SK-N-SH treated with all-trans-retinoic acid at 6 μM for 48 hours (cell line): ENCODE measurements at regions not wholly inside any gene's neighbourhood (a gene's known extent, or its start where the extent isn't known, plus 50 kb on each side); places are given as distances from the start of the nearest gene placed in this dataset.

Source experiments
- ATAC-seq: fragments of 200-7000 bp; cut with Tn5 transposase; 3 replicates; pipeline ENCODE4 v1.9.1; 2020; ENCODE audit warnings: mild to moderate bottlenecking, moderate library complexity
- ARNTL ChIP-seq: fragments of 450-650 bp; formaldehyde crosslinking; IDR thresholded peaks from 2 replicates; pipeline ENCODE4 v1.5.0; 2020; ENCODE audit warnings: low read depth, mild to moderate bottlenecking, moderate library complexity, borderline replicate concordance
- BACH2 ChIP-seq: fragments of 250-450 bp; sonication (Bioruptor Pico); IDR thresholded peaks from 2 replicates; pipeline ENCODE4 v1.9.0; 2021; ENCODE audit warnings: mild to moderate bottlenecking, borderline replicate concordance
- CREB5 ChIP-seq: fragments of 250-450 bp; sonication (Bioruptor Pico); IDR thresholded peaks from 2 replicates; pipeline ENCODE4 v1.5.1; 2020; ENCODE audit warnings: low read depth, mild to moderate bottlenecking, moderate library complexity
- CSDC2 ChIP-seq: fragments of 250-450 bp; sonication (Bioruptor Pico); IDR thresholded peaks from 2 replicates; pipeline ENCODE4 v1.5.0; 2020; ENCODE audit warnings: mild to moderate bottlenecking, moderate library complexity
- GLIS3 ChIP-seq: fragments of 250-450 bp; sonication (Bioruptor Pico); IDR thresholded peaks from 2 replicates; pipeline ENCODE4 v1.5.0; 2020; ENCODE audit warnings: mild to moderate bottlenecking, moderate library complexity
- ISL1 ChIP-seq: fragments of 250-450 bp; sonication (Bioruptor Pico); IDR thresholded peaks from 2 replicates; pipeline ENCODE4 v2.1.2; 2022; ENCODE audit warnings: mild to moderate bottlenecking, moderate library complexity
- OSR1 ChIP-seq: fragments of 250-450 bp; sonication (Bioruptor Pico); IDR thresholded peaks from 2 replicates; pipeline ENCODE4 v1.8.0; 2022; ENCODE audit warnings: moderate library complexity, mild to moderate bottlenecking, inconsistent platforms
- RARB ChIP-seq: fragments of 250-450 bp; sonication (Bioruptor Pico); IDR thresholded peaks from 2 replicates; pipeline ENCODE4 v1.8.0; 2021; ENCODE audit warnings: mild to moderate bottlenecking, moderate library complexity
- SNAI2 ChIP-seq: fragments of 250-450 bp; sonication (Bioruptor Pico); IDR thresholded peaks from 2 replicates; pipeline ENCODE4 v1.5.0; 2020; ENCODE audit warnings: mild to moderate bottlenecking, moderate library complexity
- TCF4 ChIP-seq: fragments of 250-450 bp; sonication (Bioruptor Pico); IDR thresholded peaks from 2 replicates; pipeline ENCODE4 v1.8.0; 2021; ENCODE audit warnings: mild to moderate bottlenecking, moderate library complexity, borderline replicate concordance
- TOX ChIP-seq: fragments of 250-450 bp; sonication (Bioruptor Pico); IDR thresholded peaks from 2 replicates; pipeline ENCODE4 v1.8.0; 2021; ENCODE audit warnings: mild to moderate bottlenecking, moderate library complexity, borderline replicate concordance
- TSHZ2 ChIP-seq: fragments of 250-450 bp; sonication (Bioruptor Pico); IDR thresholded peaks from 2 replicates; pipeline ENCODE4 v1.5.0; 2020; ENCODE audit warnings: mild to moderate bottlenecking, moderate library complexity
- ZC3H10 ChIP-seq: fragments of 250-450 bp; sonication (Bioruptor Pico); IDR thresholded peaks from 2 replicates; pipeline ENCODE4 v1.5.1; 2021; ENCODE audit warnings: mild to moderate bottlenecking, moderate library complexity
- ZNF565 ChIP-seq: fragments of 450-650 bp; formaldehyde crosslinking; conservative IDR thresholded peaks from 2 replicates; pipeline ENCODE4 v1.5.0; 2020; ENCODE audit warnings: low read depth, mild to moderate bottlenecking, moderate library complexity
- ZNF70 ChIP-seq: fragments of 450-650 bp; formaldehyde crosslinking; IDR thresholded peaks from 2 replicates; pipeline ENCODE4 v1.5.0; 2020; ENCODE audit warnings: mild to moderate bottlenecking, moderate library complexity
- ZNF8 ChIP-seq: fragments of 450-650 bp; formaldehyde crosslinking; IDR thresholded peaks from 2 replicates; pipeline ENCODE4 v1.5.0; 2020; ENCODE audit warnings: mild to moderate bottlenecking, moderate library complexity
- TF ChIP-seq, protein P1 (sequence below): fragments of 250-450 bp; sonication (Bioruptor Pico); IDR thresholded peaks from 2 replicates; pipeline ENCODE4 v1.8.0; 2020; ENCODE audit warnings: mild to moderate bottlenecking, moderate library complexity, borderline replicate concordance
- TF ChIP-seq, protein P2 (sequence below): fragments of 250-450 bp; sonication (Bioruptor Pico); IDR thresholded peaks from 2 replicates; pipeline ENCODE4 v1.8.0; 2021; ENCODE audit warnings: low read depth, mild to moderate bottlenecking, moderate library complexity, borderline replicate concordance

- ATAC-seq = peak; percentile 21
- TF ChIP-seq, protein P1, sequence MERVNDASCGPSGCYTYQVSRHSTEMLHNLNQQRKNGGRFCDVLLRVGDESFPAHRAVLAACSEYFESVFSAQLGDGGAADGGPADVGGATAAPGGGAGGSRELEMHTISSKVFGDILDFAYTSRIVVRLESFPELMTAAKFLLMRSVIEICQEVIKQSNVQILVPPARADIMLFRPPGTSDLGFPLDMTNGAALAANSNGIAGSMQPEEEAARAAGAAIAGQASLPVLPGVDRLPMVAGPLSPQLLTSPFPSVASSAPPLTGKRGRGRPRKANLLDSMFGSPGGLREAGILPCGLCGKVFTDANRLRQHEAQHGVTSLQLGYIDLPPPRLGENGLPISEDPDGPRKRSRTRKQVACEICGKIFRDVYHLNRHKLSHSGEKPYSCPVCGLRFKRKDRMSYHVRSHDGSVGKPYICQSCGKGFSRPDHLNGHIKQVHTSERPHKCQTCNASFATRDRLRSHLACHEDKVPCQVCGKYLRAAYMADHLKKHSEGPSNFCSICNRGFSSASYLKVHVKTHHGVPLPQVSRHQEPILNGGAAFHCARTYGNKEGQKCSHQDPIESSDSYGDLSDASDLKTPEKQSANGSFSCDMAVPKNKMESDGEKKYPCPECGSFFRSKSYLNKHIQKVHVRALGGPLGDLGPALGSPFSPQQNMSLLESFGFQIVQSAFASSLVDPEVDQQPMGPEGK (CRISPR knock-in tag) = no peak
- TF ChIP-seq ISL1 (CRISPR knock-in tag) (no peak), ZNF565 (CRISPR knock-in tag) (no peak), TOX (no peak), ZC3H10 (no peak), TSHZ2 (CRISPR knock-in tag) (no peak)
- TF ChIP-seq, protein P2, sequence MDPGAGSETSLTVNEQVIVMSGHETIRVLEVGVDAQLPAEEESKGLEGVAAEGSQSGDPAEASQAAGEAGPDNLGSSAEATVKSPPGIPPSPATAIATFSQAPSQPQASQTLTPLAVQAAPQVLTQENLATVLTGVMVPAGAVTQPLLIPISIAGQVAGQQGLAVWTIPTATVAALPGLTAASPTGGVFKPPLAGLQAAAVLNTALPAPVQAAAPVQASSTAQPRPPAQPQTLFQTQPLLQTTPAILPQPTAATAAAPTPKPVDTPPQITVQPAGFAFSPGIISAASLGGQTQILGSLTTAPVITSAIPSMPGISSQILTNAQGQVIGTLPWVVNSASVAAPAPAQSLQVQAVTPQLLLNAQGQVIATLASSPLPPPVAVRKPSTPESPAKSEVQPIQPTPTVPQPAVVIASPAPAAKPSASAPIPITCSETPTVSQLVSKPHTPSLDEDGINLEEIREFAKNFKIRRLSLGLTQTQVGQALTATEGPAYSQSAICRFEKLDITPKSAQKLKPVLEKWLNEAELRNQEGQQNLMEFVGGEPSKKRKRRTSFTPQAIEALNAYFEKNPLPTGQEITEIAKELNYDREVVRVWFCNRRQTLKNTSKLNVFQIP (CRISPR knock-in tag) = no peak
These were observed 90.8 kb upstream of the SLC25A33 start for GRCh38 chr1:9448132-9449109.

DNA sequence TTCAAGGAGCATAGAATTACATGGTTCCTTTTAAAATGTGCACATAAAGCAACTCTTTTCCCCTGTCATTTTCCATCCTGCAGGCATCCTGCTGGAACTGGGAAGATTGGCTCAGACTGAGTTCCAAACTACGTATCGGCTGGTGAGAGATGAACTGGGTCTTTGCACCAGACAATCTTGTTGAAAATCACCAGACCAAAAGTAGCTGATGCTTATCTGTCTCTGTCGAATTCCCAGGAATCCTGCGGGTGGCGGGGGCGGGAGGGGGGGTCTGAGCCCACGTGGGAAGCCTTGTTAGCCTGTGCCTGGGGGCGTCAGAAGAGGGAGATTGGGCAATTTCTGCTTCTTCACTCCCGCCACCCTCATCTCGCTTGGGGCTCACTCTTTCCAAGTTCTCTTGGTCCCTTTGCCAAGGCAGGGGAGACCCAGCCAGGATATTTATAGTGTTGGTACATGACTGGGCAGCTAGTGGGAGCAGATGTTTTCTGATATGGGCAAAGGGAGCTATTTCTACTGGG, 90.1 kb upstream of the SLC25A33 start:
- ATAC-seq = peak; percentile 85
- TF ChIP-seq RARB (CRISPR knock-in tag) (no peak), ARNTL (no peak), ZNF565 (CRISPR knock-in tag) (no peak), OSR1 (CRISPR knock-in tag) (no peak), TCF4 (CRISPR knock-in tag) (no peak), CSDC2 (CRISPR knock-in tag) (no peak), ZC3H10 (no peak), CREB5 (CRISPR knock-in tag) (no peak), GLIS3 (CRISPR knock-in tag) (no peak)

- no peak for ATAC-seq
- no peak for TF ChIP-seq ZNF70 (CRISPR knock-in tag)
- TF ChIP-seq ARNTL = no peak
- TF ChIP-seq CSDC2 (CRISPR knock-in tag) = no peak
- TF ChIP-seq SNAI2 = no peak
- no peak for TF ChIP-seq ZNF8 (CRISPR knock-in tag)
These were observed 89.1 kb upstream of the SLC25A33 start for GRCh38 chr1:9449976-9450696.

DNA sequence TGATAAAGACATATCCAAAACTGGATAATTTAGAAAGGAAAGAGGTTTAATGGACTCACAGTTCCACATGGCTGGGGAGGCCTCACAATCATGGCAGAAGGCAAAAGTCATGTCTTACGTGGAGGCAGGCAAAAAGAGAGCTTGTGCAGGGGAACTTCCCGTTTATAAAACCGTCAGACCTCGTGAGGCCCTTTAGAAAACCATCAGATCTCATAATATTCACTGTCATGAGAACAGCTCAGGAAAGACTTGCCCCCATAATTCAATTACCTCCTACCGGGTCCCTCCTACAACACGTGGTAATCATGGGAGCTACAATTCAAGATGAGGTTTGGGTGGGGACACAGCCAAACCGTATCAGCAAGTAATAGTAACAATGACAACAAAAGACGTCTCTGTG, 88.2 kb upstream of the SLC25A33 start:
- TF ChIP-seq BACH2 (CRISPR knock-in tag) (no peak), ZNF8 (CRISPR knock-in tag) (no peak), TOX (no peak), CSDC2 (CRISPR knock-in tag) (no peak), OSR1 (CRISPR knock-in tag) (no peak), ISL1 (CRISPR knock-in tag) (no peak)
- no peak for ATAC-seq
